Testis (tissue), 2 donors: ENCODE measurements at regions not wholly inside any gene's neighbourhood (a gene's known extent, or its start where the extent isn't known, plus 50 kb on each side); places are given as distances from the start of the nearest gene placed in this dataset.

Experiments used
- DNase-seq: peaks from one replicate; pipeline ENCODE4 v3.0.0-alpha.2; 2019
- H3K27ac ChIP-seq, 2 donors: fragments of 200-600 bp; sonication (generic); one replicate each; pipeline ENCODE4 v1.5.1; 2019
- H3K27me3 ChIP-seq: fragments of 200-600 bp; sonication (generic); one replicate; pipeline ENCODE4 v1.5.1; 2019
- H3K36me3 ChIP-seq: fragments of 200-600 bp; sonication (generic); one replicate; pipeline ENCODE4 v1.5.1; 2017; ENCODE audit warnings: low read depth; ENCODE audit errors: missing control alignments
- H3K4me1 ChIP-seq: fragments of 200-600 bp; sonication (generic); one replicate; pipeline ENCODE4 v1.5.1; 2019
- H3K4me3 ChIP-seq, 2 donors: fragments of 200-600 bp; sonication (generic); one replicate each; pipeline ENCODE4 v1.5.1; 2017 to 2019
- H3K9me3 ChIP-seq: fragments of 200-600 bp; sonication (generic); one replicate; pipeline ENCODE4 v1.5.1; 2017
- CTCF ChIP-seq, 3 experiments: fragments of 450-650 bp in 2 of 3; fragments of 200-600 bp in 1 of 3; sonication (generic) in 1 of 3; IDR thresholded peaks; one replicate each; pipeline ENCODE4 v1.5.1; 2016 to 2019; ENCODE audit warnings: antibody characterized with exemption in 3 of 3, mild to moderate bottlenecking in 2 of 3, moderate library complexity in 1 of 3
- POLR2A ChIP-seq: fragments of 450-650 bp; IDR thresholded peaks from one replicate; pipeline ENCODE4 v1.6.1; 2017; ENCODE audit warnings: antibody characterized with exemption, mild to moderate bottlenecking, moderate library complexity
- WGBS, 2 donors: methylation state at CpG; one replicate each; pipeline ENCODE4 v1.1.5; 2018; 5-methylcytosine and 5-hydroxymethylcytosine counted together
- intact Hi-C: fragments of 100-400 bp; cut with DNase I; formaldehyde crosslinking; loops from one replicate; pipeline ENCODE4 v1.15.1; 2023; ENCODE audit warnings: low total_unique reads
- small RNA-seq, 2 donors: library from RNA; depleted of rRNA; stranded (forward); fragments of <200 nt; gene quantifications; one replicate each; pipeline ENCODE3, GENCODE V24; 2016

GRCh38 chr1:91621907-91622306, 121.3 kb downstream of the CDC7 start:
- Histone ChIP-seq H3K4me1 (peaks cover 5% of the 10 kb centered on the region), H3K4me3 (no peak overlapping the region), H3K27ac (no peak overlapping the region), H3K36me3 (no peaks in the 10 kb centered on the region), H3K9me3 (no peaks in the 10 kb centered on the region), H3K27me3 (no peaks in the 10 kb centered on the region)
- no peak for DNase-seq
- 58 to 75% methylated on average over 2 of the region's 2 CpGs for WGBS, 2 donors
- TF ChIP-seq CTCF (IDR thresholded peaks at IDR 0.05) (no peak), POLR2A (no peak)
- intact Hi-C loops: no loop called here

GRCh38 chr1:91622616-91623015, 122.0 kb downstream of the CDC7 start:
- intact Hi-C loops: no loop called here
- Histone ChIP-seq H3K4me1 (no peaks in the 10 kb centered on the region), H3K4me3 (no peak overlapping the region), H3K27me3 (no peaks in the 10 kb centered on the region), H3K9me3 (no peaks in the 10 kb centered on the region), H3K36me3 (no peaks in the 10 kb centered on the region), H3K27ac (no peak overlapping the region)
- DNase-seq: peak; percentile 75
- 55 to 57% methylated on average over 3 of the region's 3 CpGs for WGBS, 2 donors
- TF ChIP-seq POLR2A: no peak
- TF ChIP-seq CTCF (IDR thresholded peaks at IDR 0.05): no peak

GRCh38 chr1:91623020-91623419, 122.4 kb downstream of the CDC7 start:
- H3K9me3 ChIP-seq: no peaks in the 10 kb centered on the region
- H3K4me3 ChIP-seq: no peak overlapping the region
- H3K4me1 ChIP-seq: no peaks in the 10 kb centered on the region
- no peak for DNase-seq
- no peaks in the 10 kb centered on the region for H3K27me3 ChIP-seq
- H3K27ac ChIP-seq: no peak overlapping the region
- WGBS, 2 donors: 84 to 93% methylated on average over 2 of the region's 2 CpGs
- TF ChIP-seq CTCF (IDR thresholded peaks at IDR 0.05): no peak
- TF ChIP-seq POLR2A: no peak
- H3K36me3 ChIP-seq: no peaks in the 10 kb centered on the region
- intact Hi-C loops: no loop called here

GRCh38 chr1:91624331-91624730, 123.7 kb downstream of the CDC7 start:
- Histone ChIP-seq H3K36me3 (no peaks in the 10 kb centered on the region), H3K4me3 (no peak overlapping the region), H3K27ac (no peak overlapping the region), H3K9me3 (no peaks in the 10 kb centered on the region), H3K4me1 (no peaks in the 10 kb centered on the region), H3K27me3 (no peaks in the 10 kb centered on the region)
- intact Hi-C loops: no loop called here
- TF ChIP-seq POLR2A (no peak), CTCF (IDR thresholded peaks at IDR 0.05) (no peak)
- 89 to 97% methylated on average over 4 of the region's 4 CpGs for WGBS, 2 donors
- DNase-seq: no peak

Small RNAs in the stretch of these regions (small RNA-seq; reads per million reads assigned to genes)
- 0 reads per million in 2 donors for gene AL714022.1
